ENCODE measurements at regions not wholly inside any gene's neighbourhood (a gene's known extent, or its start where the extent isn't known, plus 50 kb on each side); places are given as distances from the start of the nearest gene placed in this dataset.

DNA sequence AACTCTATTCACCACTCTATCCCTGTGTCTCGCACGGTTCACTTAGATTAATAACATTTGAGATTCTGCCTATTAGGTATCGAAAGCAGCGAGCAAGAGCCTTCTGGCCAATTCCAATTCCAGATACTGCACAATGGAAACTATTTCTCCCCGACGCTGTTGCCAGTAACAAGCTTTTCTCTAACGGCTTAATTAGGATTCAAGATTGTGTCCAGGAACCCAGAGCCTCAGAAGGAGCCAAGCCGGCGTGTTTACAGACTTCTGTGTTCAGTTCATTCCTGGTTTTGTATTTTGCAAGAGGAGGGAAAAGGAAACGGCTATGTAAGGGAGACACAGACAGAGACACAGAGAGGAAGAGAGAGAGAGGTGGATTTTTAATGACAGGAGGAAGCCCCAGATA, 185.6 kb downstream of the DICER1 start:
- TF ChIP-seq, protein P1, sequence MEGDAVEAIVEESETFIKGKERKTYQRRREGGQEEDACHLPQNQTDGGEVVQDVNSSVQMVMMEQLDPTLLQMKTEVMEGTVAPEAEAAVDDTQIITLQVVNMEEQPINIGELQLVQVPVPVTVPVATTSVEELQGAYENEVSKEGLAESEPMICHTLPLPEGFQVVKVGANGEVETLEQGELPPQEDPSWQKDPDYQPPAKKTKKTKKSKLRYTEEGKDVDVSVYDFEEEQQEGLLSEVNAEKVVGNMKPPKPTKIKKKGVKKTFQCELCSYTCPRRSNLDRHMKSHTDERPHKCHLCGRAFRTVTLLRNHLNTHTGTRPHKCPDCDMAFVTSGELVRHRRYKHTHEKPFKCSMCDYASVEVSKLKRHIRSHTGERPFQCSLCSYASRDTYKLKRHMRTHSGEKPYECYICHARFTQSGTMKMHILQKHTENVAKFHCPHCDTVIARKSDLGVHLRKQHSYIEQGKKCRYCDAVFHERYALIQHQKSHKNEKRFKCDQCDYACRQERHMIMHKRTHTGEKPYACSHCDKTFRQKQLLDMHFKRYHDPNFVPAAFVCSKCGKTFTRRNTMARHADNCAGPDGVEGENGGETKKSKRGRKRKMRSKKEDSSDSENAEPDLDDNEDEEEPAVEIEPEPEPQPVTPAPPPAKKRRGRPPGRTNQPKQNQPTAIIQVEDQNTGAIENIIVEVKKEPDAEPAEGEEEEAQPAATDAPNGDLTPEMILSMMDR (IDR thresholded peaks at IDR 0.05; ENCODE audit: low read depth, low read length, poor library complexity, severe bottlenecking) = no peak
- TF ChIP-seq EZH2phosphoT487 (IDR thresholded peaks at IDR 0.05; ENCODE audit: borderline replicate concordance, low read length) = no peak

Measured in DOHH2 (cell line).